MM.1S (cell line): ENCODE measurements at regions not wholly inside any gene's neighbourhood (a gene's known extent, or its start where the extent isn't known, plus 50 kb on each side); places are given as distances from the start of the nearest gene placed in this dataset.

Experiments used
- CTCF ChIP-seq: fragments of 300-600 bp; sonication (generic); IDR thresholded peaks from 2 replicates; pipeline ENCODE4 v1.5.1; 2016; ENCODE audit warnings: antibody characterized with exemption, low read length, mixed read lengths
- EZH2 ChIP-seq: fragments of 300-600 bp; sonication (generic); optimal IDR thresholded peaks from 2 replicates; pipeline ENCODE3; 2017; ENCODE audit warnings: low read depth, mild to moderate bottlenecking, antibody characterized with exemption, low read length, mixed read lengths
- EZH2phosphoT487 ChIP-seq: fragments of 300-600 bp; sonication (generic); IDR thresholded peaks from 2 replicates; pipeline ENCODE4 v1.6.1; 2018; ENCODE audit warnings: antibody characterized with exemption, low read length

- TF ChIP-seq CTCF: no peak
- no peak for TF ChIP-seq EZH2
- TF ChIP-seq EZH2phosphoT487: no peak
These were observed 67.0 kb upstream of the LSAMP start for GRCh38 chr3:116512281-116512680.
